ENCODE measurements at regions not wholly inside any gene's neighbourhood (a gene's known extent, or its start where the extent isn't known, plus 50 kb on each side); places are given as distances from the start of the nearest gene placed in this dataset.

DNA sequence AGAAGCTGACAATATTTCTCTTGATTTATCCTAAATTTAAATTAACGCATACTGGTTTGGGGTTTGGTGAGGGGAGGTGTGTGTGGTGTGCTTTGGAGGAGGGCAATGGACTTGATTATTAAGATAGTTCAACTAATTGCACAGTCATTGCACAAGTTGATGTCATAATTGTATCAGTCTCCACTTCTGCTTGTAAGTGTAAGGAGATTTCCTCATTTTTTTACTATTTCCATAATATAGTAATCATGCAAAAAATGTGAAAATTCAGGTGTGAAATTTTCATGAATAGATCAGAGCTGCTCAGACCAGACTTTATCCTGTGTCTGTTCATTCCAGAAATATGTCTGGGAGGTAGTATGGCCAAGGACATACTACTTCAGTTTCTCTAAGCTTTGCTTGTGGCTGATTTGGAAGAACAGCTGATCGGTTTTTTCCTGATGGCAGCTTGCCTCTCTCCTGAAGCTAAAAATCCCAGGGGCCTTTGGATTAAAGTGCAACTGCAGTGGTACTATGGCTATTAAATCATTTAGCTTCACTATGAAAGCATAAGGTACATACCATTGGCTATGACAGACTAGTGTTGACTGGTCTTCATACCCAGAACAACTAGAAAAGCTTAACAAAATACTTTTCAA is 201.8 kb upstream of the MIR17HG start:
- no peak for DNase-seq

DNA sequence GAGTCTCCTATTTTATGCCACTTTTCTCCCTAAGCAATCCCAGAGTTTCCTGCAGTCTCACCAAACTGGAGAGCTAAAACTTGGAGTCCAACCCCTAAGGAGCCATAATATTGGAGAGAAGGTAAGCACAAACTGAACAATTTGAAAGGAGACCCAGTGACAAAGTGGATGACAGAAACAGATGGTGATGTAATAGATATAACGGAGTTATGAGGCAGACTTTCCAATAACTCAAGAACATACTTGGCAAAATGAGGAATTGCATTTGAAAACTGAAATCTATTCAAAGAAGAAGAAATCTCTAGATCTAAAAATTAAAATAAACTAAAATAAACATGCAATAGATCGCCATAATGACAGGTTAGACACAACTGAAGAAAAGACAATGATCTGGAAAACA is 200.9 kb upstream of the MIR17HG start:
- no peak for DNase-seq

DNA sequence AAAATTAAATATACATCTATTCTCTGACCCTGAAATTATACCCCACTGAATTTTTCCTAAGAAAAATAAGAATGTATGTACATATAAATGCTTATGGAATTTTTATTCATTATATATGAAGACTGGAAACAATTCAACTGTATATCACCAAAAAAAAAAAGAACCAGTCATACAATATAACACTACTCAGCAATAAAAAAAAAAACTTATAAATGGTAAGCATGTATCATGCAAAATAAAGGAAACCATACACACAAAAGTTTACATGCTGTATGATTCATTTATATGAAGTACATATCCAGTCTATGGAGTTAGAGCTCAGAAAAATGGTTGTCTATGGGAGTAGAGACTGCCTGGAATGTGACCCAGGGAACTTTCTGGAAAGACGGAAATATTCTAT is 199.4 kb upstream of the MIR17HG start:
- DNase-seq, result no peak

DNA sequence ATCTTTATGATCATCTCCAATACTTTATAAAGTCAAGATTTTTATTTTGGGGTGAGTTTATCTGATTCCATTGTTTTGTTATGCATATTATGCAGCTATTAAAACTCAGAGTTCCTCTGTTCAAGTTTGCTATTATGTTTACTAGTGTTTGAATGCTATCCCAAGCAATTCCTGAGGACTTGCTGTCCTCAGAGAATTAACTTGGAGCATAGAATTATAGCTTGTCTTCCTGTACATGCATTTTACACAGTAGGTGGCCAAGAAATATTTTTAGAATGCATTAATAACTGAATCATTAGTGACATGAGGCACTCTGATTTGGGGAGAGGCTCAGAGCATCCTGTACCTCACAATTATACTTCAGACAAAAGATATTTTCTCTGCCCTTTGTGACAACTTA is 195.6 kb upstream of the MIR17HG start:
- DNase-seq, result no peak

DNA sequence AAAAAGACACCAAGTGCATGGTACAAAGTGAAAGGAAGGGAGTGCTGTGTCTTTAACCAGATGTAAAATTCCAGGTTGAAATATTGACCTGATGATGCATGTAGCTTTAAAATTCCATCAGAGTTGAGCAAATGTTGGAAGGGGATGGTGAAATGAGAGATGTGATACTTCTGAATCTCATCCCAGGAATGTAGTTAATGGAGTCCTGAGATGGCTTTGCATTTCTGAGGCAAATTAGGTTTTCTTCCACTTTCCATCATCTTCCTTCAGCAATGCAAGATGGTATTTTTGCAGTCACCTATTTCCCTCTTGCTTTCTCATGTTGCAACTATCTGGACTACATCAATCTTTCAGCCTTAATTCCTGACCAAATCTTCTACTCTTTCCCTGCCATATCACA is 194.1 kb upstream of the MIR17HG start:
- no peak for DNase-seq

DNA sequence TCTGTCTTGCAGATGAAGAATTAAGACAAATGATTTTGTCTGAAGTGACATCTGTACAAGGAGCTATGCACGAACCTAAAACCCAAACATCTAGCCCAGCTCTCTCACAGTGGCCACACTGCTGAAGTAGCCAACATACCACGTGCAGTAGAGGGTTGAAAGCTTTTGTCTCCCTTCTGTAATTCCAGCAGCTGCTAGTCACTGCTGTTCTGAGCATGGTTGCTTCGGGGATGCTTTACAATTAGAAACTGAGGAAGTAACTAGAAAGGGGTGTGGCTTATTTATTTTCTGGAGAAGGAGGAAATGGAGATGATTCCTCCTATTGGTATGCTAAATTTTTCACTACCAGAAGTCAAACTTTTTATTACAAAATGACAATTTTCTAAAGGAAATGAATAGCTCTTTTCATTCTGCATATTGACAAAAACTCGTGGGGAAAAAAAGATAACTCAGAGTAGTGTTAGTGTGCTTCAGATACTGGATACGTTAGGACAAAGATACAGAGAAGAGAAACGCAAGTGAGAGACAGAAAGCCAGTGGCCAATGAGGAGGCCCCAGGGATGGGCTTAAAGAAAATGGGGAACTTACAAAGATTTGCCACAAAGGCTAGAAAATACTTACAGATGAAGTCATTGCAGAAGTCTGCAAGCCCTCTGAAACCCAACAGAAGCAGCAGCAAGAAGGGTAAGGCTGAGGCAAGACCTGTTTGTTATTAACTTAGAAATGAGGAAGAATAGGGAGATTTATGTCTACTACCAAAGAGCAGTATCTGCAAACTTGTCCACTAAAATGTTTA is 192.7 kb upstream of the MIR17HG start:
- no peak for DNase-seq

DNA sequence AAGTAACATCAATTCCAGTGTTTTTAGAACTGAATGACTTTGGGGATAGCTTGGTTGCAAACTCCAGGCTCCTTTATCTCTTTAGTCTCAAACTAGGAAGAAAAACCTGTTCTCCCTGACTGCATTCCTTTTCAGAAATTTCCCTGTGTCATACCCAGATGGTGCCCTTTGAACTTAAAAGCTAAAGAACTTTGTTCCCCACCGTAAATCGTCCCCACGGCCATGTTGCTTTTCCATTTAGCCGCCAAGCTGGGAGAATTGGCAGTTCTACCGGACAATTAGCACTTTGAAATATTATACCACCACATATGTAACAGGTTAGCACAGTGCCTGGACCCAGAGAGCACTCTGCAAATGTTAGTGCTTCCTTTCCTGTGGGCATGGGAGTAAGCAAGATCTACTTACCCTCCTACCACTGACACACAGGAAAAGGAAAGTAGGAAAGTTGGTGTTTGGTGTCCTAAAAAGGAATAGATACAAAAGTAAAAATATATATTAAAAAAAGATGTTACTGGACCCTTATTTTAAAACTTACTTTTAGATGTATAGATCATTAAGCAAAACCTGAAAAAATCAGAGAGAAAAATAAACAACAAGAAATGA is 191.9 kb upstream of the MIR17HG start:
- no peak for DNase-seq

DNA sequence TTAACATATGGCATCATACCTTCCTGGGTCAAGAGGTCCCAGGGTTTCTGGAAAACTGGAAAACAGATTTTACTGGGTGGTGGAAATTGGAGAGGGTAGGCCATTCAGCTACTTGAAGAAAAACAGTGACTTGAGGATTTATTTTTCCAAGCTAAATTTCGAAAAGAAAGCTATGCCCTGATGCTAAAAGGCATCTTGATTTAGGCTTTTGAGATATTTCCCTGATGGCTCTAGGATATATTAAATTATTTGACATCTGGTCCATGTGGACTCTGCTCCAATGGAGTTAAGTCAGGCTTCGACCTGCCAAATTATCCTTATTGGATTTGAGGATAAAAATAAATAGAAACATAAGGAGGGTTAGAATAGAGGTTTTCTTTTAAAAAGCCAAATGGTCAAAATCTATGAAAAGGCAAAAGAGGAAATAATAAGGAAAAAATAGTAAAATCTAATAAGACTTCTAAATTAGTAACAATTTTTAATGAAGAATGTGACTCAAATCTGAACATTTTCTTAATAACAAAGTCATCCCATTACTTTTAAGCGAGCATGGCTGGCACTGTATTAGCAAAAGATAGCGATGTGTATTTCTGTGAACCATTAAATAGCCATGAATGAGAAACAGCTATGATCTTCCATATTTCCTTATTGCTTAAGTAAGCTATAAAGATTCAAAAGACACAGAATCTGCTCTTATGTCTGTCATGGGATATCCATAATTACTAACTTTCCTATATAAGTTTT is 190.0 kb upstream of the MIR17HG start:
- no peak for DNase-seq

DNA sequence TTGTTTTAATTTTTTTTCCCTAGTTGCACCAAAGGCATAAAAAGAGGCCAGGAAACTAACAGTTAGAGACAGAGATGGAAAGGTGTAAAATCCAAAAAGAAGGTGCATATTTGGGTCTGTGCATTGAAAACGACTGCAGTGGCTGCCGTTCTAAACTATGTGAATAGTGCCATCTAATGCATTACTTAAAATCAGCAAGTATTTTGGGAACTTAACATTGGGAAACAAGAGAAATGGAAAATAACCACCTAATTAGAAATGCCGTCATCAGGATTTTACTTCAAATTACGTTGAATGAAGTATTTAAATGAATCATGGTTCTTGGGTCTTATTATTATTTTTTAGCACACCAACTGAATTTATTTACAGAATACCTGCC is 189.5 kb upstream of the MIR17HG start:
- DNase-seq, result no peak

DNA sequence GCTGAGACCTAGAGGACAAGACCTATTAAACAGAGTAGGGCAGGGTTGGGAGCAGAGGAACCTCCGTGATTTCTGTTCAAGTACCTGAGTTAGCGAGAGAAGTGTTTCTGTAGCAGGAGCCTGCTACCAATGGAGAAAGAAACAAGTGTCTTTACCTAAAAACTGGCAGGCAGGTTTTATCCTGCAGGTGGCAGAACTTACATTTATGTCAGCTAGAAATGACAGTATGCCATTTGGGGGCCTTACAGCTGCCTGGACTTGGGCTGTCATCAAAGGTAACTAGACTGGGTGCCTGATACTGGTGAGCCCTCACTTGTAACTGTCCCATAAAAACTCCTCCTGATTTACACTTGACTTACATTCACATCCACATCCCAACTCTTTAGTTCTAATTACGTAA is 185.3 kb upstream of the MIR17HG start:
- no peak for DNase-seq

DNA sequence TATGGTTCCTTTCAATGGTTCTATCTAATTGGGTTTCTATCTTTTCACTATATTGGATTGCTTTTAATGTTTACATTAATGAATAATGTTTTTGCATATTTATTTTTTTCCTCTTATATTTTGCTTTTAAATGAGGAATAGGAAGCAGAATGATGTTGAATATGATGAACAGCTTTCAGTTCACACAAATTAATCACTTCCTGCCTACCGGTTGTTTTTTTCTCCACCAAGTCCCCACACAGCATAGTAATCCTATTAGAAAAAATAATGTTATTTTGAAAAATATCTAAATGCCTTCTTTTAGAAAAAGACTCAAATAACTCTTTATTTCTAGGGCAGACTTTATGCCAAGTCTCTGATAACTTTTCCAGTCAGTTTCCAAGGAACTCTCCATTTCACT is 184.9 kb upstream of the MIR17HG start:
- DNase-seq, result no peak

DNA sequence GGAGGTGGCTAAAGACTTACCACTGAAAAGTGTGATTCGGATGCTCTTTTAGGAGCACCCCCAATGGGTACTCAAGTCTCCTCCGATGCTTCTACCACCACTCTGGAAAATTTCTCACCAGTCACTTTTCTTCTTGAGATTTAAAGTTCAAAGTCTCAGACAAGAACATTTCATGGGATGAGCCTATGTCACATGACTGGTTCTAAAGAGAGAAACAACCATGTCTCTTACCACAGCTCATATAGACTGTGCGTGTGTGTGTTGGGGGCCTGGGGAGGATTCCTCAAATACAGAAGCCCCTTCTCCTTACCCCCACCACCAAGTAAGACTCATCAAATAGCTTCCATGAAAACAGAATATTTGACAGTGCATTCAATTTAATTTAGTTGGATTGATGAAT is 181.7 kb upstream of the MIR17HG start:
- DNase-seq, result no peak

DNA sequence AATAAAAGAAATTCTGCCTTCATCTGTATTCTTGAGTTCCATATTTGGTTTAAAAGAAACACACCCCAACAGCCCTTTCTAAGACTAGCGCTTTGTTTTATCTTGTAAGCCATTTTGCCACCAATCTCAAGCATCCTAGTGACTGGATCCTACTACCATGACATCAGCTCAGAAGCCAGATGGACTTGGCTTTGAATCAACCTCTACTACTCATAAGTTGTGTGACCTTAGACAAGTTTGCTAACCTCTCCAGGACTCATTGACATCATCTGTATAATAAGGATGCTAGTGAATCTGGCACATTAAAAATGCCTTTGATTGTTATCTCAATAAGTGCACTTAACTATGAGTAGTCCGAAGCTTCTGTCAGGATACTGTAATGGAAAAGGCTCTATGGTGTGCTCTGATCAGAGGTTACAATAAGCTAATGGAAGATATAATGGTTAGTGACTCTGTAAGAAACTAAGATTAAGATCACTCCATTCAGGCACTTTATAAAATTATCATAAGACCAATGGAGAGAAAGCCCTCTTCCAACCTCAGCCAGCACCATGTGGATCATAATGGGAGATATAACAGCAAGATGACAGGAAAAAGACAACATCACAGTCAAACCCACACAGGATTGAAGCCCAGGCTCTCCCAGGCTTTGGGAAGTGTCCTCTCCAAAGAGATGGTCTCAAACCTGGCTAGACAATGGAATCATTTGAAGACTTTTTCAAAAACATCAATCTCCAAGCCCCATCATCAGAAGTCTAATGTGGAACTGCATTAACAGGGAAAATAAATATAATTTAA is 180.6 kb upstream of the MIR17HG start:
- no peak for DNase-seq

DNA sequence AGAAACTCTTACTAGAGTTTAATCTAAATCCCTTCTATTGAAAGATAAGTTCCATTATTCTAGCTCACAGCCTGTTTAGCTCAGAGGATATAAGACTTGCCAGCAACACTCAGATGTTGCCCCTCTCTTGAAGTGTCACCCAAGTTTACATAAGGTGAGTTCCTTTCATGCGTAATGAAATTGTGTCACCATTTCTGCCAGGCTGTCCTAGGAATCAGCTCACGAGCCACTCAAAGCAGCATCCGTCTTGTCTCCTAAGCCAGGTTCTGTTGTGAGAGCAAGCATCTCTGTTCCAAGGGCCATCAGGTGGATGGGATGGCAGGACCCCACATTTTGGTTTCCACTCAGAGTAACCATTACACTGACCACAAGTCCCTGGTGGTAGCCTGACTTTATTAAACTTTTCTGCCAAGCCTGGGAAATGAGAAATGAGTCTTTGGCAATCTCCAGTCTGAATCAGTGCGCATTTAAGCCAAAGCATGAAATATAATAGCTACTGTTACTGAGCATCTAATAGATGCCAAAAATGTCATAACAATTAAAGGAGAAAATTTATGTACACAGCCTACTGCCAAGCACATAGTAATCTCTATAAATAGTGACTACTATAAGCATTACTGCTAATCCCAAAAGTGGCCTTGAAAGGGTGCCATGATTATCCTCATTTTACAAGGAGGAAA is 179.6 kb upstream of the MIR17HG start:
- no peak for DNase-seq

DNA sequence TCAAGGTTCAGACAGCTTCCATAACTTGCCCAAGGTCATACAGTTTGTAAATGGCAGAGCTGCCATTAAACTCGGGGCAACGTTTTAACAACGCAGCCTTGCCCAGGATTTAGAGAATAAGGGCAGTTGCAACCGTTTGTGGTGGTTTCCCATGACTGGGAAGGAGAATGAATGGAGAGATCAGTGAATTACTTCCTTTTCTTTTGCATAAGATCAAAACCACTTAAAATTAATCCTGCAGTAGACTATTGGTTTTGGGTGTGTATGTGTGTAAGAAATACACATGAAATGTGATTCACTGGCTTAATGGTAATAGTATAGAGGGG is 179.1 kb upstream of the MIR17HG start:
- no peak for DNase-seq

DNA sequence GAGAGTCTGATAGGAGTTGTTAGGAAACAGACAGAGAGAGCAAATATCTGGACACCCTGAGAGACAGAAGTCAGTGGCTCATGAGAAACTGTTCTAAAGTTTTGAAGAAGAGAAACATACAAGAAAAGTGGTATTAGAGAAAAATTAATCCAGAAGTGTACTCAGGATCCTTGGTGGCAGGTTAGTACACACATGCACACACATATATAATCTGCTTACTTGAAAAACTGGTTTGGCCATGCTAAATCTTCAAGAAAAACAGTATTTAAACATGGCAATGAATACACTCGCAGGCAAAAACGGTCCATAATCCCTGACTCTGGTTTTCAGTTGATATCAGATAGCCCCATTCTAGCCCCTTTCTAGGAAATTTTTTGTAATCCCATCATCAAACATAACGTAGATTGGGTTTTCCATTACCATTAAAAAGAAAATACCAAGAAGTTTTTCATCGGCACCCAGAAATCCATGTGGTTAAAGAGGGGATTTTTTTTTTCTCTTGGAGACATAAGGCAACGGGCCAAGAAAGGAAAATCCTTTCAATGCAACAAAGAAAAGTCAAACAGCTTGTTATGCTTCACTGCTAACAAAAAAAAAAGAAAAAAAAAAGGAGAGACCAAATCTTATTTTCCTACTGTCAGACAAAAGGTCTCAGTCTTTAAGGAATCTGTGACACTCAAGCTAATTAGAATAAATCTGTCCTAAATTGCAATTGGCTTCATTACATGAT is 178.0 kb upstream of the MIR17HG start:
- no peak for DNase-seq

DNA sequence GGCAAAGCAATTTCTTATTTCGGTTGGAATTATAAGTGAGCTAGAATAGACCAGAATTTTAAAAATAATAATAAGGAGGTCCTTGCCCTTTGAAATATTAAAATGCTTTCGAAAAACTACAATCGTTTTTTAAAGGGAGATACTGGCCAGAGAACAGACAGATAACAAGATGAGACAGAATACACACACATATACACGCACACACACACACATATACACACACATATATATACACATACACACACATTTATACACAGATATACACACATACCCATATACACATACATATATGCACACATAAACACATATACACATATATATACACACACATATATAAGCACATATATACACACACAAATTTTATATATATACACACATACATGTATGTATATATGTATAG is 175.3 kb upstream of the MIR17HG start:
- no peak for DNase-seq

DNA sequence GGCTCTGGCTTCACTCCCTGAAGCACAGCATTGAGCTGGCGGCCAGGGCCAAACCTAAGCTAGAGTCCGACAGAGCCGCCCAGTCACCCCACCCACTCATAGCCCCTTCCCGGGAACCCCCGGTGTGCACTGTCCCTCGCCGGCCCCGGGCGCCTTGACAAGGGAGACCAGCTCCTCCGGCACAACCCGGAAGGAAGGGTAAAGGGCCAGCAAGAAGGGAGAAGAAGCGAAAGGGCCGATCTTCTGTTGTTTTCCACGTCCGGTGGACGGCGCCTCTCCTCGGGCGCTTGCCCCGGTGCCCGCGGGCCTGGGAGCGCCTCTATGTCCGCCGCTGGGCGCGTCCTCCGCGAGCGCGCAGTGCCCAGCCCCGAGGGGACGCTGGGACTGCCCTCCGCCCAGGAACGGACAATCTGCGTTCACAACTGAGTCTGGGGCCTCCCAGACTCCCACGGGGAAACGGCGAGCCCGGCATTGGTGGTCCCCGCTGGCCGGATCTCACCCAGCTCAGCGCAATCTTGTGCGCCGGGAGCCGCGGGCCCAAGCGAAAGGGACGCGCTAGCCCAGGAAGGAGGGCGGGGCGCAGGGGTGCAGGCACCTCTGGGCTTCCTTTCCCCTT is 172.5 kb upstream of the MIR17HG start:
- no peak for DNase-seq

DNA sequence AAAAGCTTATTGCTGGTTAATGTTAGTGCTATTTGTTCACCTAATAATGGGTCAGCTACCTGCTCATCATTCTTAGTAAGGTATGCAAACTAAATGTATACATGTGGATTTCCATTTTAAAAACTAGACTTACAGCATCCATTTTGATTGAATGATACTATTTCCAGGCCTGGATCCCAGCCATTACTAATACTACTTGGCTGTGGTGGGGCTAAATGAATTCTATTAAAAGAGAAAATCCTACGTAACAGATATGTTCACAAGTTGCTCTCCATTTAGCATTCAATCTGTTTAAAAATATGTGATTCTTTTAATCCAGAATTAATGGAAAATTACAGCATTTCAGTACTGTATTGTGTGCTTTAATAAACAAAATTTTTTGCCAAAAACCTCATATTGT is 169.4 kb upstream of the MIR17HG start:
- DNase-seq, result no peak

DNA sequence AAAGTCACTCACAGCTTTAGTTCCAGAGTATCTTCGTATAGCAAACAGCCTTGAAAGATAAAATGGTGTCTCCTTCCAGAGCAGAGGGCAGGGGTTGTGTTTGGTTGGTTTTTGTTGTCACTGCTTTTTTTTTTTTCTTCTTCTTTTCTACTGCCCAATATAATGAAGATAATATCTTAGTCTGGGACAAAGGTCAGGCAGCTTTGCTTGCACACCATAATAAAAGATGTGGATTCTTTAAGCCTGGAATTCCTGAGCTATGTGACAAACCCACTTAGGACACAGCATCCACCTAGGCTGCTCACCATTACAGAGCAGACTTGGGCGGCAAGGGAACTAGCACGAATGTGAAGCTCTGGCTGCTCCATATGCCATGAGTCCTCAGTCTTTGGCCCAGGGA is 165.6 kb upstream of the MIR17HG start:
- DNase-seq, result no peak

Data from hypothalamus (tissue), 51 donors.